HG02678 (cell line): ENCODE measurements at regions not wholly inside any gene's neighbourhood (a gene's known extent, or its start where the extent isn't known, plus 50 kb on each side); places are given as distances from the start of the nearest gene placed in this dataset.
"Not testable (repeated sequence)": the region's sequence is repeated elsewhere in the genome, so short reads cannot be mapped to it uniquely, and the experiment has no call there.

ENCODE experiments used
- ATAC-seq: cut with Tn5 transposase; IDR thresholded peaks from one replicate; pipeline ENCODE4 v1.9.1; 2021; ENCODE audit warnings: mild to moderate bottlenecking, moderate library complexity; ENCODE audit not compliant: unreplicated experiment

GRCh38 chr10:121131014-121131413 lies 279.9 kb downstream of the WDR11 start:
- no peak for ATAC-seq

- no peak for ATAC-seq
Observed at GRCh38 chr10:121131426-121132265, 280.5 kb downstream of the WDR11 start.

GRCh38 chr10:121132273-121132672 lies 281.1 kb downstream of the WDR11 start:
- no peak for ATAC-seq

- ATAC-seq = no peak
Observed at GRCh38 chr10:121133901-121134300, 282.7 kb downstream of the WDR11 start.

- ATAC-seq = no peak
Observed at GRCh38 chr10:121134711-121135110, 283.5 kb downstream of the WDR11 start.

DNA sequence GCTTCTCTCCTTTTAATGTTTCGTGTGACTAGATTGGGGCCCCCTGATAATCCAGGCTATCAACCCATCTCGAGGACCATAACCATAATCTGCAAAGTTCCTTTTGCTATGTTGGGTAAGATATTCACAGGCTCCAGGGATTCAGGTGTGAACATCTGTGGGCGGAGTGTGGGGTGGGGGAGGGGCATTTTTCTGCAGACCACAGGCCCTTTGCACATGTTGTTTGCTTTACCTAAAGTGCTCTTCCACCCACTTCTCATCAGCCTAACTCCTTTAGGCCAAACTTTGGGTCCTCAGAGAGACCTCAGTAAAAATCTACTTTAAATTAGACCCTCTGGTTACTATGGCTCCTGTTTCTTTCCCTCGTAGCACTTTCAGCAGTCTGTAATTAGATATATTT lies 284.4 kb downstream of the WDR11 start:
- no peak for ATAC-seq

DNA sequence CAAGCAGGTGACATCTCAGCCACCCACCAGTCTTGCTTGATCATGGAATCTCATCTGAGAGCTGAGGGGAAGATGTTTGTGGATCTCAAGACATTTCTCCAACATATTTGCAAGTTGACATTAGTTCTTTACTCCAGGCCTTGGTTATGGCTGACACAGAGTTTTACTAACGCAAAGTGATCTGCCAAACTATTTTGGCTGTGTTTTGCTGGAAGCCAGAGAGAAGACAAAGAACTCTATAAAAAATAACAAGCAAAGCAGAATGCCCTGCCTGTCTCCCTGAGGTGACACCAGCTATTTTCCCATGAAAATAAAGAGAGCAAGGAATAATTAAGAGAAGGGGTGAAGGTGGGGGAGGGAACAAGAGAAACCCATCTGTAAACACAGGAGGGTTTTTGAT lies 286.4 kb downstream of the WDR11 start:
- no peak for ATAC-seq

DNA sequence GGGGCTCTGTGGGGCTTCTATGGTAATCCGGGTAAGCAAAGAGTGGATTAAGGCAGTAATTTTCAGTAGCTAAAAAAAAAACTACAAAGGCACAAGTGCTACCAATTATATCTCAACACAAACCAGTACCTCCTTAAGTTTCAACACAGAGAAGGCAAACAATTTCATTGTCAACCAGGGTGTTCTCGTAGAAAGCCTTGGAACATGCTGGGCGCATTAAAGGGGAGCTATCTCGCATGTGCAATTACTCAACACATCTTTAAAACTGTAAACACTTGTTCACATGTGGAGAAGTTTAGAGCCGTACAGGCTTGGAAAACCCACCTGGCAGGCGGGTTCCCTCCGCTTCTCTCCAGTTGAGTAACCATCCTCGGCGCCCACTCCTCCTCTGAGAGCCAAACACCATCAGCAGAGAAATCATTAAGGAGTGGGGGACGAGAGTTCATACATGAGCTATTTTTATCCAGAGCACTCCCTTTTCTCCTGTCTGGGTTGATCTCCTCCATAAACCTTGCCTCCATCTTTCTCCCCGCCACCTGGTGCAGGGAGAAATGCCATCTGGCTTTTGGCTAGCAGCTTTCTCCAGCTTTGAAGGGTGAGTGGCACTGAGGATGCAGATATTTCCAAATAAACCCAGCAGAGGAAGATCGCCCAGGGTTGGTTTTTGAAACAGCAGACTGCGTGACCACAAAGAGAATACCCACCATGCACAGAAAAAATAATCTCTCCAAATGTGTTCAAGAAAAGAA lies 287.1 kb downstream of the WDR11 start:
- no peak for ATAC-seq

DNA sequence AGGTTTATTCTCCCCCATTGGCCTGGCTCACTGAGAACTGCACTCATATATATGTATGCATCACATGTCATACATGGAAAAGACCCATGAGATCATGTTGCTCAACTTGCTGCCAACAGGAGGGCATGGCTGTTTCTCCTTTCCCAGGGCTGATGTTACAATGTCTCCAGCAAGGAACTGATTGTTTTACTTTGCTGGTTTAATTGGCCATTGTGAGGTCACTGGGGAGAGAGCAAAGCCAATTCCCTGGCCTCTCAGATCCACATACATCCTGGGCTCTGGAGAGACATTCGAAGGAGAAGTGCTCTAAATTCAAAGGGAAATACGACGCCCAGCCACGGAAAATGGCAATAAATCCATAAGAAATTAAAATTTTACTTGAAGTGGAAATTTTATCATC lies 287.8 kb downstream of the WDR11 start:
- ATAC-seq = no peak

GRCh38 chr10:121145802-121146395 lies 294.7 kb downstream of the WDR11 start:
- not testable (repeated sequence) for ATAC-seq

- no peak for ATAC-seq
Observed at GRCh38 chr10:121148921-121149320, 297.8 kb downstream of the WDR11 start.

- ATAC-seq = no peak
Observed at GRCh38 chr10:121152033-121152432, 300.9 kb downstream of the WDR11 start.

- ATAC-seq = no peak
Observed at GRCh38 chr10:121152935-121153334, 301.8 kb downstream of the WDR11 start.

GRCh38 chr10:121154310-121154709 lies 303.1 kb downstream of the WDR11 start:
- ATAC-seq = no peak

GRCh38 chr10:121154846-121155245 lies 303.7 kb downstream of the WDR11 start:
- ATAC-seq = no peak

DNA sequence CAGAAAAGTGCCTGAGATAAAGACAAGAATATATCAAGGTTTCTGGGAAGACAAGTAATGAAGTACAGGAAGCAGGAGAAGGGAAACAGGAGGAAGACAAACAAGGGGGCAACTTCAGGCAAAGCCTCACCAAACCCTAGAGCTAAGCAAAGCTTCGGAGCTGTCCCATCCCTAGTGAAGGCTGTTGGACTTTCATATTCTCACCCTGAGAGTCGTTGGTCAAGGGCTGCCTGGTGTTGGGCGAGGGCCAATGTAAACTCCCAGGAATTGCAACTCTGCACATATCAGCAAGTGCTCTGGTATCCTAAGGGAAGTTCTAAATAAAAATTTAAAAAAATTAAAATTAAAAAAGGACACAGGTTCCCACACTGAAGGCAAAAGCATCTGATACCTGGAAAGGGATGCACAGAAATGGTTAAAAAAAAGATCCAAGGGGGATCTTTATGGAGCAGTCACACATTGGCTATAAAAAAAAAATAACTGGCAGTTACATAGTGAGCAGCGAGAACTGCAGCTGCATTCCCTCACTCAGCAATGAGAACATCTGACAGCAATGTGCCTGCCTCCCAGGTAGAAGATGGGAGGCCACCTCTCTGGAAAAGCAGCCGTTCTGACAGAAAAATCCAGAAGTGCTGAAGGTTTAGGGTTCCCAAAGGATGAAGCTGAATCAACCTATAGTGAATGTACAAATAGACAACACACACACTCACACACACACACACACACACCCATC lies 304.7 kb downstream of the WDR11 start:
- no peak for ATAC-seq

GRCh38 chr10:121157998-121158397 lies 306.8 kb downstream of the WDR11 start:
- no peak for ATAC-seq

DNA sequence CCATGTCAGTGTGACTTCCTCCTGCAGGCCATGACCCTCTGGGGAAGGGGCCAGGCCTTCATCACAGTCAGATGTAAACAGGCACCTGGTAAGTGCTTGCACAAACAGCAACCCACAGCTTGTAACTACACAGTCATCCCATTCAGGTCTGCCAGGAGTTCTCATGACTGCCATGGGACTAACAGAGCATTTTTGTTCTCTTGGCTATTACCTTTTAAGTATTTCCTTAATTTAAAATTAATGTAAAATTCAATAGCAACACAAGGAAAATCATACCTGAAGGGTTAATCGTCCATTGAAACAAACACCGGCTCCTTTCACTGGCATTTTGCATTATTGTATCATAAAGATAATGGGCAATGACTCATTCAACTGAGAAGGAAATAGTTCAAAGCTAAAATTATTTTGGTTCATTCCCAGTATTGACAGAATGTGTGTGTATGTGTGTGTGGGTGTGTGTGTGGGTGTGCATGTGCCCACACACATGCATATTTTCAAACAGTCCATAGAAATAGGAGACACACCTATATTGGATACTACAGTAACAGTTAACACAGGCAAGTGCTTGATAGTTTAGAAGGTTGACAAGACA lies 307.9 kb downstream of the WDR11 start:
- ATAC-seq = no peak

GRCh38 chr10:121159670-121160069 lies 308.5 kb downstream of the WDR11 start:
- no peak for ATAC-seq

DNA sequence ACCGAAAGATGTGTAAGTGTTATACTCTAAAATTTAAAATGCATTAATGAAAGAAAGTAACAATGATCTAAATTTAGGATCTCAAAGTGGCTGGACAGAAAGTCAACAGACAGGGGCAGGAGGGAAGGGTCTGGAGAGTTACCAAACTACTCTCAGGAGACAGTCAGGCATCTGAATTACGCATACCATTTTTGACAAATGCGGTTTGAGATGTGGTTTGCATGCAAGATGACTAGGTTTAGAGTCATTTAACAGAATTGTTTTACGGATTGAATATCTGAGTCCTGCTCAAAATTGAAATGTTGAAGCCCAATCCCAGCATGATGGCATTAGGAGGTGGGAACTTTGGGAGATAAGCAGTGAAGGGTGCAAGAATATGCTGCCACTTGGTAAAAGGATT lies 314.1 kb downstream of the WDR11 start:
- no peak for ATAC-seq
